WTC11 (cell line): ENCODE measurements at regions not wholly inside any gene's neighbourhood (a gene's known extent, or its start where the extent isn't known, plus 50 kb on each side); places are given as distances from the start of the nearest gene placed in this dataset.

Experiments used
- NFYB ChIP-seq: sonication (generic); formaldehyde crosslinking; conservative IDR thresholded peaks from 2 replicates; pipeline ENCODE4 v1.8.0; 2022; ENCODE audit warnings: low read depth, missing genetic modification reagents
- USF2 ChIP-seq: sonication (generic); formaldehyde crosslinking; IDR thresholded peaks from 2 replicates; pipeline ENCODE4 v1.8.1; 2023; ENCODE audit warnings: mild to moderate bottlenecking, missing genetic modification reagents, moderate library complexity

- TF ChIP-seq NFYB (CRISPR knock-in tag): no peak
- no peak for TF ChIP-seq USF2
These were observed 218.9 kb upstream of the CDKN3 start for GRCh38 chr14:54177641-54178621.
